H1 (cell line): ENCODE measurements at regions not wholly inside any gene's neighbourhood (a gene's known extent, or its start where the extent isn't known, plus 50 kb on each side); places are given as distances from the start of the nearest gene placed in this dataset.

ENCODE experiments used
- CHD7 ChIP-seq: fragments of 300-600 bp; sonication (generic); IDR thresholded peaks from 2 replicates; pipeline ENCODE4 v1.7.1; 2012; ENCODE audit warnings: low read length, moderate library complexity, mild to moderate bottlenecking, inconsistent platforms; ENCODE audit not compliant: insufficient replicate concordance
- KDM4A ChIP-seq: IDR thresholded peaks from one replicate; pipeline ENCODE4 v1.7.1; 2012; ENCODE audit warnings: low read depth, mild to moderate bottlenecking, moderate library complexity, low read length, inconsistent platforms; ENCODE audit not compliant: severe bottlenecking
- KDM5A ChIP-seq: fragments of 200-600 bp; IDR thresholded peaks from 2 replicates; pipeline ENCODE4 v1.7.1; 2012; ENCODE audit warnings: mild to moderate bottlenecking, low read length, inconsistent platforms, mixed read lengths
- MAFK ChIP-seq: IDR thresholded peaks from 2 replicates; pipeline ENCODE4 v1.6.1; 2012; ENCODE audit warnings: low read depth, mild to moderate bottlenecking, improper control_type of control experiment, low read length
- NRF1 ChIP-seq: IDR thresholded peaks from 2 replicates; pipeline ENCODE4 v1.6.1; 2011; ENCODE audit warnings: mild to moderate bottlenecking, low read depth, low read length, improper control_type of control experiment
- RAD21 ChIP-seq, 2 experiments: IDR thresholded peaks in 1 of 2; conservative IDR thresholded peaks in 1 of 2; 2 replicates each; pipeline ENCODE4 v1.6.1; 2011; ENCODE audit warnings: low read depth in 2 of 2, low read length in 2 of 2, improper control_type of control experiment in 1 of 2, inconsistent platforms in 1 of 2, mild to moderate bottlenecking in 1 of 2, moderate library complexity in 1 of 2
- RBBP5 ChIP-seq: IDR thresholded peaks from 2 replicates; pipeline ENCODE4 v1.7.1; 2012; ENCODE audit warnings: low read depth, mild to moderate bottlenecking, inconsistent platforms, low read length, moderate library complexity, borderline replicate concordance
- SIRT6 ChIP-seq: IDR thresholded peaks from one replicate; pipeline ENCODE4 v1.7.1; 2012; ENCODE audit warnings: low read length, inconsistent platforms
- SIX5 ChIP-seq: IDR thresholded peaks from 2 replicates; pipeline ENCODE4 v1.6.1; 2011; ENCODE audit warnings: mild to moderate bottlenecking, low read depth, low read length

- TF ChIP-seq CHD7 (no peak), KDM4A (no peak), SIX5 (no peak), SIRT6 (no peak), MAFK (no peak), RBBP5 (no peak), NRF1 (no peak), RAD21 (IDR thresholded peaks at IDR 0.05 in 1 of 2, conservative IDR thresholded peaks at IDR 0.05 in 1 of 2; ENCODE audit: low read depth in 2 of 2, low read length in 2 of 2) (no peak), KDM5A (no peak)
These were observed 1138.2 kb downstream of the UQCRFS1 start (continued) for GRCh38 chr19:28074773-28075172.
